NB4 (cell line): ENCODE measurements at regions not wholly inside any gene's neighbourhood (a gene's known extent, or its start where the extent isn't known, plus 50 kb on each side); places are given as distances from the start of the nearest gene placed in this dataset.

Source experiments
- MAX ChIP-seq: IDR thresholded peaks from 2 replicates; pipeline ENCODE4 v1.6.1; 2011; ENCODE audit warnings: low read depth, low read length
- MYC ChIP-seq: IDR thresholded peaks from 2 replicates; pipeline ENCODE4 v1.6.1; 2011; ENCODE audit warnings: low read depth, low read length
- POLR2A ChIP-seq: IDR thresholded peaks from 2 replicates; pipeline ENCODE4 v1.6.1; 2011; ENCODE audit warnings: mild to moderate bottlenecking; ENCODE audit not compliant: insufficient read length; ENCODE audit errors: extremely low read depth
- TF ChIP-seq, protein P1 (sequence below): IDR thresholded peaks from one replicate; pipeline ENCODE4 v1.5.1; 2012; ENCODE audit warnings: low read depth, low read length

- TF ChIP-seq, protein P1, sequence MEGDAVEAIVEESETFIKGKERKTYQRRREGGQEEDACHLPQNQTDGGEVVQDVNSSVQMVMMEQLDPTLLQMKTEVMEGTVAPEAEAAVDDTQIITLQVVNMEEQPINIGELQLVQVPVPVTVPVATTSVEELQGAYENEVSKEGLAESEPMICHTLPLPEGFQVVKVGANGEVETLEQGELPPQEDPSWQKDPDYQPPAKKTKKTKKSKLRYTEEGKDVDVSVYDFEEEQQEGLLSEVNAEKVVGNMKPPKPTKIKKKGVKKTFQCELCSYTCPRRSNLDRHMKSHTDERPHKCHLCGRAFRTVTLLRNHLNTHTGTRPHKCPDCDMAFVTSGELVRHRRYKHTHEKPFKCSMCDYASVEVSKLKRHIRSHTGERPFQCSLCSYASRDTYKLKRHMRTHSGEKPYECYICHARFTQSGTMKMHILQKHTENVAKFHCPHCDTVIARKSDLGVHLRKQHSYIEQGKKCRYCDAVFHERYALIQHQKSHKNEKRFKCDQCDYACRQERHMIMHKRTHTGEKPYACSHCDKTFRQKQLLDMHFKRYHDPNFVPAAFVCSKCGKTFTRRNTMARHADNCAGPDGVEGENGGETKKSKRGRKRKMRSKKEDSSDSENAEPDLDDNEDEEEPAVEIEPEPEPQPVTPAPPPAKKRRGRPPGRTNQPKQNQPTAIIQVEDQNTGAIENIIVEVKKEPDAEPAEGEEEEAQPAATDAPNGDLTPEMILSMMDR = no peak
- no peak for TF ChIP-seq POLR2A
- TF ChIP-seq MAX = no peak
- TF ChIP-seq MYC = no peak
These were observed 107.3 kb upstream of the NFIB start for GRCh38 chr9:14421291-14421690.
